Ovary (tissue), 7 donors: ENCODE measurements at regions not wholly inside any gene's neighbourhood (a gene's known extent, or its start where the extent isn't known, plus 50 kb on each side); places are given as distances from the start of the nearest gene placed in this dataset.

ENCODE experiments used
- DNase-seq, 5 donors: peaks; one replicate each; pipeline ENCODE4 v3.0.0-alpha.2; 2019 to 2020
- H3K27ac ChIP-seq, 2 donors: fragments of 200-600 bp; one replicate each; pipeline versions ENCODE4 v1.5.1 to v1.8.0; 2019 to 2022
- H3K27me3 ChIP-seq: fragments of 200-600 bp; one replicate; pipeline ENCODE4 v1.8.0; 2022
- H3K36me3 ChIP-seq: fragments of 200-600 bp; sonication (generic); one replicate; pipeline ENCODE4 v1.5.1; 2019
- H3K4me1 ChIP-seq: one replicate; pipeline ENCODE4 v1.8.1; 2013; ENCODE audit warnings: mild to moderate bottlenecking, moderate library complexity; ENCODE audit not compliant: insufficient read depth
- H3K4me3 ChIP-seq: fragments of 200-600 bp; sonication (generic); one replicate; pipeline ENCODE4 v1.5.1; 2017
- H3K9me3 ChIP-seq, 2 donors: fragments of 200-600 bp in 1 of 2; sonication (generic) in 1 of 2; one replicate each; pipeline versions ENCODE4 v1.5.1 to v1.8.1; 2013 to 2019; ENCODE audit warnings: mild to moderate bottlenecking in 1 of 2, moderate library complexity in 1 of 2
- EP300 ChIP-seq: sonication (generic); formaldehyde crosslinking; IDR thresholded peaks from one replicate; pipeline ENCODE4 v1.6.1; 2017; ENCODE audit warnings: antibody characterized with exemption
- POLR2A ChIP-seq: fragments of 450-650 bp; IDR thresholded peaks from one replicate; pipeline ENCODE4 v1.6.1; 2017; ENCODE audit warnings: antibody characterized with exemption, mild to moderate bottlenecking, moderate library complexity
- WGBS, 3 donors: extraction: QIAGEN DNeasy Blood & Tissue Kit in 1 of 3; methylation state at CpG; one replicate each; pipeline versions ENCODE4 v1.1.5 to v1.1.7; 2013 to 2017; 5-methylcytosine and 5-hydroxymethylcytosine counted together
- intact Hi-C, 4 donors: fragments of 100-400 bp; cut with DNase I; formaldehyde crosslinking; loops; one replicate each; pipeline versions ENCODE4 v1.11.0 to v1.15.1; 2022 to 2023
- TF ChIP-seq, protein P1 (sequence below), 3 donors: fragments of 450-650 bp in 2 of 3; fragments of 200-600 bp in 1 of 3; IDR thresholded peaks; one replicate each; pipeline versions ENCODE4 v1.5.1 to v1.8.0; 2016 to 2022; ENCODE audit warnings: antibody characterized with exemption in 3 of 3, mild to moderate bottlenecking in 1 of 3
- donor health status: DM: no; HTN: no; CAD: no; lungs with moderate emphysema.
- donor health status: DM: no; HTN: no; CAD: no.
- donor health status: Bipolar disorder and iron deficiency.
- donor health status: DM: no; HTN: no; CAD: no.
- donor health status: DM: yes; HTN: yes; CAD: no.

- Histone ChIP-seq H3K27ac (no peak overlapping the region), H3K9me3 (no peaks in the 10 kb centered on the region), H3K4me1 (no peaks in the 10 kb centered on the region), H3K4me3 (no peak overlapping the region), H3K36me3 (no peaks in the 10 kb centered on the region), H3K27me3 (no peaks in the 10 kb centered on the region)
- no peak for DNase-seq
- 78 to 81% (median 80%) methylated on average over 3 of the region's 3 CpGs for WGBS, 3 donors
- TF ChIP-seq, protein P1, sequence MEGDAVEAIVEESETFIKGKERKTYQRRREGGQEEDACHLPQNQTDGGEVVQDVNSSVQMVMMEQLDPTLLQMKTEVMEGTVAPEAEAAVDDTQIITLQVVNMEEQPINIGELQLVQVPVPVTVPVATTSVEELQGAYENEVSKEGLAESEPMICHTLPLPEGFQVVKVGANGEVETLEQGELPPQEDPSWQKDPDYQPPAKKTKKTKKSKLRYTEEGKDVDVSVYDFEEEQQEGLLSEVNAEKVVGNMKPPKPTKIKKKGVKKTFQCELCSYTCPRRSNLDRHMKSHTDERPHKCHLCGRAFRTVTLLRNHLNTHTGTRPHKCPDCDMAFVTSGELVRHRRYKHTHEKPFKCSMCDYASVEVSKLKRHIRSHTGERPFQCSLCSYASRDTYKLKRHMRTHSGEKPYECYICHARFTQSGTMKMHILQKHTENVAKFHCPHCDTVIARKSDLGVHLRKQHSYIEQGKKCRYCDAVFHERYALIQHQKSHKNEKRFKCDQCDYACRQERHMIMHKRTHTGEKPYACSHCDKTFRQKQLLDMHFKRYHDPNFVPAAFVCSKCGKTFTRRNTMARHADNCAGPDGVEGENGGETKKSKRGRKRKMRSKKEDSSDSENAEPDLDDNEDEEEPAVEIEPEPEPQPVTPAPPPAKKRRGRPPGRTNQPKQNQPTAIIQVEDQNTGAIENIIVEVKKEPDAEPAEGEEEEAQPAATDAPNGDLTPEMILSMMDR (IDR thresholded peaks at IDR 0.05) = no peak
- no peak for TF ChIP-seq EP300
- TF ChIP-seq POLR2A = no peak
- intact Hi-C loops = no loop called here
These were observed 87.6 kb downstream of the CYRIA start for GRCh38 chr2:16578081-16578480.

DNA sequence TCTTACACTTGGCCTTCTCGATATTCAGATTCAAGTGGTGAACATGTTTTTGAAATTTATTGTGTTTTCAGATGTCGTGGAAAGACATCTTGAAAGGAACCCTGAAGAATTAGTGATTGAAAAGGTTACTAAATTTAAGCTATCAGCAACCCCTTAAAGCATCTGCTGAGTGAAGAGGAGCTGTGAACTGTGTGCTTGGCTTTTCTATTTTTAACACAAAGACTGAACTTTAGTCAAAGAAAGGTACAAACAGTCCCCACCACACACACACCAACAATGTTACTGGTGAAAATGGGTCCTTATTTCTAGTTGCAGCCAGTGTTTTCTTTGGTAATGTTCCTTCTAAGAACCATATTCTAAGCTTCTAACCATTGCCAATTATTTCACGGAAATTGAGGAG lies 95.1 kb downstream of the CYRIA start:
- Histone ChIP-seq H3K36me3 (no peaks in the 10 kb centered on the region), H3K27me3 (no peaks in the 10 kb centered on the region), H3K9me3 (no peaks in the 10 kb centered on the region), H3K27ac (no peak overlapping the region), H3K4me1 (peaks cover 2% of the 10 kb centered on the region), H3K4me3 (no peak overlapping the region)
- DNase-seq = no peak
- intact Hi-C loops = no loop called here
- 81 to 87% (median 86%) methylated on average over 3 of the region's 3 CpGs for WGBS, 3 donors
- TF ChIP-seq POLR2A = no peak
- TF ChIP-seq, protein P1 (IDR thresholded peaks at IDR 0.05) = no peak
- no peak for TF ChIP-seq EP300

DNA sequence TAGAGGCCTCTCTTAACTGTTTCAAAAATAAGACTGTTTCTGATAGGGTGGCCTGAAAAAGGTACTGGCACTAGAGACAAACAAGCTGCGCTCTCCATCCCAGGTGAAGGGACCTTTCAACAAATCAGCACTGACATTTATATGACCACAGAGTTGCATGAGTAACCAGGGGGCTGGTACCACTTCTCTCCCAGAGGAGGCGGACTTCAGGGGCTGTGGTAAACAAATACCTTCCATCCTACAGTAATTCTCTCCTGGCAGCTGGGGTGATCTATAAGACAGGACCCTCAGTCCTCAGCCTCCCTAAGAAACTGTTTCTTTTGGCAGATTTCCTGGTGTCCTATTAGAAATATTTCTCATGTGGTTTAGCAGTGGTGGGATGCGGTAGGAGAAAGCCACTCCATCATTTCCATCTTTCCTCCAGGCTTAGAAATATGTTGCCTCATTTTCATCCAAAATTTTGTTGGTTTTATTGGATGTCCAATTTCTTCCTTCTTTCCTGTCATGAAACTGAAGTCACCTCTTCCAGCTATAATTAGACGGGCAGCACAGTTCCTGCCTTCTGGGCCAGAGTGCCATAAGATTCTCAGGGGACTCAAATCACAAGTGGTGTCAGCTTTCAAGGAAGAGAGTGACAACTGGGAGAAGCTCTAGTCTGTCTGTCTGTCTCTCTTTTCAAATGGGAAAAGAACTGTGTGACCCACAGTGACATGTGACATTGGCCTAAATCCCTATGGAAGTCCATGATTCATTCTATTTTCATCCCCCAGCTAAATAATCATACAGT lies 96.4 kb downstream of the CYRIA start:
- Histone ChIP-seq H3K36me3 (no peaks in the 10 kb centered on the region), H3K27ac (no peak overlapping the region), H3K4me3 (no peak overlapping the region), H3K4me1 (peaks cover 2% of the 10 kb centered on the region), H3K9me3 (no peaks in the 10 kb centered on the region), H3K27me3 (no peaks in the 10 kb centered on the region)
- TF ChIP-seq EP300 (no peak), POLR2A (no peak)
- TF ChIP-seq, protein P1 (IDR thresholded peaks at IDR 0.05) = no peak
- no peak for DNase-seq
- 76 to 78% (median 78%) methylated on average over 4 of the region's 4 CpGs for whole genome bisulfite sequencing, 3 donors
- intact Hi-C loops = no loop called here

- 84 to 87% (median 85%) methylated on average over 4 of the region's 4 CpGs for WGBS, 3 donors
- TF ChIP-seq, protein P1 (IDR thresholded peaks at IDR 0.05) = no peak
- TF ChIP-seq POLR2A (no peak), EP300 (no peak)
These were observed 98.9 kb downstream of the CYRIA start for GRCh38 chr2:16566701-16567100.

More at GRCh38 chr2:16566701-16567100, 98.9 kb downstream of the CYRIA start:
- intact Hi-C loops = no loop called here
- Histone ChIP-seq H3K4me3 (no peak overlapping the region), H3K4me1 (peaks cover 2% of the 10 kb centered on the region), H3K27ac (no peak overlapping the region), H3K36me3 (no peaks in the 10 kb centered on the region), H3K9me3 (no peaks in the 10 kb centered on the region), H3K27me3 (no peaks in the 10 kb centered on the region)
- no peak for DNase-seq
